HG02852 (cell line): ENCODE measurements at regions not wholly inside any gene's neighbourhood (a gene's known extent, or its start where the extent isn't known, plus 50 kb on each side); places are given as distances from the start of the nearest gene placed in this dataset.
"Not testable (repeated sequence)": the region's sequence is repeated elsewhere in the genome, so short reads cannot be mapped to it uniquely, and the experiment has no call there.

Source experiments
- ATAC-seq: cut with Tn5 transposase; IDR thresholded peaks from one replicate; pipeline ENCODE4 v1.9.1; 2021; ENCODE audit warnings: mild to moderate bottlenecking, moderate library complexity; ENCODE audit not compliant: unreplicated experiment

DNA sequence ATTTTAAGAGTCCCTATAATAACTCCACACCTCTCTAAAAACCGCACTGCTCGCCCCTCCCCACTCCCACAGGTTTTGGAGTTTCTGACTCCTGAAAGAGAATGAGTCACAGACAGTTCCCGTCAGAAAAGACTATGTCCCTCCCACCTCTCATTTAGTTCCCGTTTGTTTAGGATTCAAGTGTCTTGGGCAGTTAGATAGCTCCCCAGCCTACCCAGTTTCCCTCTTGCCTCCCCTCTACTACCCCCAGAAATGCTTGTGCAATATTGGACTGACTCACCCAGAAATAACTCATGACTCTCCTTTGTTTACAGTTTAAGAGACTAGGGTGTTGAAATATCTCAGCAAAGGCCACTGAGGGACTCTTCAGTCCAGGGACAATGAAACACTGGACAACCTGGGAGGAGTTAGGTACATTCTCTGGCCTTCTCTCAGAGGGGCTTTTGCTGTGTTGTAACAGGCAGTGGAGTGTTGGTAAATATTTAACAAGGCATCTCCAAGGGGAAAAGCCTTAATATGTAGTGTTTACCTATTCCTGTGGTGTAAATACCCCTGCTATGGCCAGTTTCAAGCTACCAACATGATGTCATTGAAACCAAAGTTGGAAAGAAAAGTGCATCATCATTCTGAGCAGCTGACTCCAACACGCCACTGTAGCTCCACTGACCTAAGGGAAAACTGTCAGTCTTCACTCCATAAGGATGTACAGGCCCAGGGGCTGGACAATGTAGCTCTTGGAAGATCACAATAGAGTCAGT, 96.1 kb upstream of the CHD2 start:
- peak; percentile 62 for ATAC-seq

DNA sequence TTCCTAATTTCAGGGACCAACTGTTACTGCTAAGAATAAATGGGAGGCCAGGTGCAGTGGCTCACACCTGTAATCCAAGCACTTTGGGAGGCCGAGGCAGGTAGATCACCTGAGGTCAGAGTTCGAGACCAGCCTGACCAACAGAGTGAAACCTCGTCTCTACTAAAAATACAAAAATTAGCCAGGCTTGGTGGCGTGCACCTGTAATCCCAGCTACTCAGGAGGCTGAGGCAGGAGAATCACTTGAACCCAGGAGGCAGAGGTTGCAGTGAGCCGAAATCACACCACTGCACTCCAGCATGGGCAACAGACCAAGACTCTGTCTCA, 95.6 kb upstream of the CHD2 start:
- ATAC-seq: not testable (repeated sequence)

GRCh38 chr15:92805080-92805690, 94.9 kb upstream of the CHD2 start:
- ATAC-seq: no peak

GRCh38 chr15:92806171-92806570, 94.0 kb upstream of the CHD2 start:
- not testable (repeated sequence) for ATAC-seq

DNA sequence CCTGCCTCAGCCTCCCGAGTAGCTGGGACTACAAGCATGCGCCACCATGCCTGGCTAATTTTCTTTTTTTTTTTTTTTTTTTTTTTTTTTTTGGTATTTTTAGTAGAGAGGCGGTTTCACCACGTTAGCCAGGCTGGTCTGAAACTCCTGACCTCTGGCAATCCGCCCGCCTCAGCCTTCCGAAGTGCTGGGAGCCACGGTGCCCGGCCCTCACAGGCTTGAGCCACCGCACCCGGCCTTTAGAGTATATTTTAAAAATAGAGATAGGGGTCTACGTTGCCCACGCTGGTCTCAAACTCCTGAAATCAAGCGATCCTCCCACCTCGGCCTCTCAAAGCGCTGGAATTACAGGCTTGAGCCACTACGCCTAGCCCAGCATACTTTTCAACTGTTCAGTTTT, 93.4 kb upstream of the CHD2 start:
- no peak for ATAC-seq

GRCh38 chr15:92807971-92808571, 92.1 kb upstream of the CHD2 start:
- ATAC-seq: no peak

GRCh38 chr15:92808598-92809063, 91.5 kb upstream of the CHD2 start:
- peak; percentile 21 for ATAC-seq

- ATAC-seq: peak; percentile 75
Observed at GRCh38 chr15:92809064-92809879, 90.9 kb upstream of the CHD2 start.

DNA sequence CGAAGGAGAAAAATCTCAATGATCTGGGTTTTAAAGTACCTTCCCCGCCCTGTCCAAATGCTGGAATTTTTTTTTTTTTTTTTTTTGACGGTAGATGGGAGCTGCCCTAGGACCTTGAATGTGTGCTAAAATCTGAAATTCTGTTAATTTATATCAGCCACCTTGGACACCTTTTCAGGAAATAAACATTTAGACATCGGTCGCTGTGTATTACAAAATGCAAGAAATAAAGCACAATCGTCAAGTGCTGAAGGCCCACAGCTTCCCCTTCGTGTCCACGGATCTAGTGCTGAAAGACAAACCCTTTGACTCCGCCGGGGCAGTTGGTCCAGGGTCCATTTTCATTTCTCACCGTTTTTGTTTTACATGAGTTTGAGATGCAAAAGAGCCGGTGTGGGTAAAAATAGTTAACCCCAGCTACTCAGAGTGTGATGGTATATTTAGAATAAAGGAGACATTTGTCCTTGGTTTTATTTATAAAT, 90.2 kb upstream of the CHD2 start:
- peak; percentile 20 for ATAC-seq

GRCh38 chr15:92810418-92811138, 89.5 kb upstream of the CHD2 start:
- ATAC-seq: no peak

GRCh38 chr15:92811148-92811913, 88.8 kb upstream of the CHD2 start:
- ATAC-seq: no peak

GRCh38 chr15:92812271-92812670, 87.9 kb upstream of the CHD2 start:
- ATAC-seq: no peak

DNA sequence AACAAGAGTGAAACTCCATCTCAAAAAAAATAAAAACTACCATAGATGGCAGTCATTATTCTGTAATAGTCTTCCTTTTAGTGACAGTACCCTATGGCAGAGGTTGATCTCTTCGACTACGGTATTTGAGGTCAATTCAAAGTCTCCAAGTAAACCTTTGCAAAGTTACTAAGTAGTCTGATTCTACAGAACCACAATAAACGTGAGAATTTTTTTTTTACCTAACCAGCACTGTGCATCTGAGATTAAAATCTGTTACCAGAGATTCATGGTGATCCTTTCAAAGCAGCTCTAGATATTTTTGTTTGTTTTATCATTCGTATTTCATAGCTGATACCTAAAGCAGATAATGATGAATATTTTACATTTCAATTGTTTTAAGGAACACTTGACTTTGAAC, 86.6 kb upstream of the CHD2 start:
- no peak for ATAC-seq

GRCh38 chr15:92817339-92817886, 82.7 kb upstream of the CHD2 start:
- ATAC-seq: no peak

DNA sequence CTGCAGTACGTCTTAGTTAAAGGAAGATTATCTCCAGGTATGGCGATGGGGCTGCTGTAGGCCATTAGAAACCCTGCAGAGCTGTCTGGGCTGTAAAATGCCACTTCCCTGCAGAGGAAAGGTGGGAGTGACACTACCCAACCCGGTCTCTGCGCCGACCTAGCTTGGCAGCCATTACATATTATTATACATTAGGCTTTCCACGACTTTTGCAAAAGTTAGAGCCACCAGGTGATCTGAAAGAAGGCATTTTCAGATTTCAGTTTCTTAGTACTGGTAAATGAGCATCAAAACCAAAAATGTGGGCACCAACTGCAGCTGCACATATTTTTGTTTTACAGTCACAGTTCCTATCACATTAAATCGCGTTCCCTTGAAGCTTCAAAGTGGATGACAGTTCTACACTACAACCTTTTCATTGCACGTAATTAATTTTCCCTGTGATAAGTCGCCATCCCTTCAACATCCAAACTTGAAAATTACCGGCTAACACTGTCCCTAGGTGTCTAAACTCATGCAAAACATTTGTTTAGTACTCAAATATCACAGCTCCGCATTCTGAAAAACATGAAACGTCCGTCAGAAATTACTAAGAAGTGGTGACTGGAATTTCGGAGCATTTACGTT, 81.4 kb upstream of the CHD2 start:
- no peak for ATAC-seq

DNA sequence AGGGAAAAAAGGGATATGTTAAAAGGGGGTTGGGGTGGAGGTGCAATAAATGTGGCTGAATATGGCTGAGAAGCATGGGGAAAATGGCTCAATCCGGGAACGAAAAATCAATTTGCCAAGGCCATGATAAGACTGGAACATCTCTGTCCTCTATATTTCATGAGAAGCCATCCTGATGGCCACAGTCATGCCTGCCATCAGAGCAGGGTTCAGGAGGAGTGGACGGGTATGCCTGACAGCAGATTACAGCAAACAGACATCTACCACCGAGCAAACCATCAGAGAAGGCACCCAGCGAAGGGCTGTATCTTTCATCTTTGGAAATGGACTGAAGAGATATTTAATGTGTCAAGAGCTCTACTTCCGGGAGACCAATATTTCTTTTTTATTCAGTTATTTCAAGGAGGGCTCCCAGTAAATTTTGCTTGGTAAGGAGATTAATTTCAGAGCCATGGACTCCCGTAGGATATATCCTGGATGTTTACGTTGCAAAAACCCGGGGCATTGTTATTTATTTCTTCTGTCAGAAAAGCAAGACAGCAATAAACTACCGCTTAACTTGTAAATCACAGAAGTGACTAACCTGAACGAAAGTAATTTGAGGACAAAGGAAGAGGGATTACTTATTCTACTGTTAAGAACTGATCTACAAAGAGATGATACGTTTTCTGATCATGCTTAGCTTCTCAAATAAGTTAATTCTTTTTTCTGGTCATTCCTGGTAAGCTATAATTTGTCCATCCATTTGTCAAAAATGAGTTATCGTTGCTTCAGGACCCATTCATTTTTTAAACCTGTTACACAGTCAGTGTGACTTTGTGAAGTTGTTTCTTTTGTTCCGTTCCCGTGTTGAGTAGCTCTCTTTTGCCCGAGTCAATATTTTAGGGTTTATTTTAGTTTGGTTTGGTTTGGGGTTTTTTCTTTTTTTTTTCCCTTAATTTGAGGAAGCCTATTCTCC, 80.6 kb upstream of the CHD2 start:
- no peak for ATAC-seq

DNA sequence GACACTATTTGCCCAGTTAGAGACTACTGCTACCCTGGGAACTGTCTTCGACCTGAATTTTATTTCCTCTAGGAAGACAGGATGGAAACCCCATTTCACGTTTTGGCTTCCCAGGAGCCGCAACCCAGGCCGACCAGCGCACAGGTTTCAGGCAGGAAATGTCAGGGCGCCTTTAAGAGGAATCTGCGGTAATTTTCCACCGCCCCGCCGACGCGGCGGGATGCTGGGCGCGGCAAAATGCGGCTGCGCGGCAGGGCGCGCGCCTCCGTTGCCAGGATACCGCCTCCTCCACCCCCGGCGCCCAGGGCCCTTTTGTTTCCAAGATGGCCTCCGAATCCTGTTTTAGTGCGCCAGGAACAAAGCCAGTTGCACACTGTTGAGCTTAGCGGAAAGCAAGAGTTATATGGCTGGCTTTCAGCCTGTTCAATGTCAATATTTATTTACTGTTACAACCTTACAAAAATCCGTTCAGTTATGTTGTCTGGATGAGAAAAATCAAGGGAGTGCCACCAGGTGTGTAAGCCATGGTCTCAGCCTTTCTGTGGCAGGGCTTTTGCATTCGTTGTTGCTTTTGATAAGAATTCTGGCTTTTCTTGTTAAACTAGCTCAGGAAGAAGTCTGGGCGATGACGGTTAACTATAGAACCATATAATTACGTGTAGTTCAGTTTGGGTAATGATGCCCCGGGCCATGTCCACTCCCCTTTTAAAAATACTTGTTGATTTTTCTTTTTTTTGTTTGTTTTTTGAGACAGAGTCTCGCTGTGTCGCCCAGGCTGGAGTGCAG, 79.7 kb upstream of the CHD2 start:
- peak; percentile 88 for ATAC-seq
